DMS79 treated with DMSO at 0.1 percent for 48 hours (cell line): ENCODE measurements at regions not wholly inside any gene's neighbourhood (a gene's known extent, or its start where the extent isn't known, plus 50 kb on each side); places are given as distances from the start of the nearest gene placed in this dataset.
A peak's percentile ranks its signal among the peaks of the same experiment; 100 is the strongest.

ENCODE experiments used
- DNase-seq: peaks from one replicate; lab custom pipeline; 2025; lab: John Stamatoyannopoulos, UW

GRCh38 chr18:26700728-26701127 lies 152.4 kb upstream of the KCTD1 start:
- DNase-seq = no peak

DNA sequence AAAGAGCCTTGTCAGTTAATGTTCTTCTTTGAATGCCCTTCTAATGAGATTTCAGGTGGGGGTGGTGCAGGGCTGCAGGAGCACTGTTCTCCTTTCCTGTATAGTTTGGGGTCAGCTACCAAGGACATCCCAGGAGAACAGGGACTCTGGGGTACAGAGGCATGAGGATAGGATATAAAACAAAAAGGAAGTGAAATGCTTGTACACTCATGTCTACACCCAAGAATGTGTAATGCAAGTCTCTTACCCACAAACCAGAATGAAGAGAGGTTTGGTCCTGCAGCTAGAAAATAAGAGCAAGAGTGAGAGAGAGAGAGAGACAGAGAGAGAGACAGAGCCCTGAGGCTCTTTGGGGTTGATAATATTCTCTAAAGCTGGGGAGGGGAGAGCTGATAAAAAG lies 151.8 kb upstream of the KCTD1 start:
- DNase-seq = no peak

- DNase-seq = no peak
Measured at GRCh38 chr18:26697186-26697884, 149.0 kb upstream of the KCTD1 start.

DNA sequence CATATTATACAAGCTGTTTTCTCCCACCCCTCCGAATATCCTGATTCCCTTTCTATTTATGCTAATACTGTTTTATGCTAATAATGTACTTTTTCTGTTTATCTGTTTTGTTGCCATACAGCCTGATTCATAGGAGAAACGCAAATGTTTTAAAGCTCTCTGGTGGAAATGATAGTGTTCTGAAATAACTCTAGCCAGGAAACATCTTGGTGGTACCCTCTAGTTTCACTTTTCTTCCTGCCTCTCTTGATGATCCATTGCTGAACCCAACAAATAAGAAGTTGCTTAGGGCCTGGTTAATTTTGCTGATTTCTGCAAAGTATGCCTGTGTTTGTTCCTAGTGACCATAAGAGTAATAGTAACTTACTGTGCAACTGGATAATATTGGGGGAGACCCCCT lies 148.4 kb upstream of the KCTD1 start:
- no peak for DNase-seq

DNA sequence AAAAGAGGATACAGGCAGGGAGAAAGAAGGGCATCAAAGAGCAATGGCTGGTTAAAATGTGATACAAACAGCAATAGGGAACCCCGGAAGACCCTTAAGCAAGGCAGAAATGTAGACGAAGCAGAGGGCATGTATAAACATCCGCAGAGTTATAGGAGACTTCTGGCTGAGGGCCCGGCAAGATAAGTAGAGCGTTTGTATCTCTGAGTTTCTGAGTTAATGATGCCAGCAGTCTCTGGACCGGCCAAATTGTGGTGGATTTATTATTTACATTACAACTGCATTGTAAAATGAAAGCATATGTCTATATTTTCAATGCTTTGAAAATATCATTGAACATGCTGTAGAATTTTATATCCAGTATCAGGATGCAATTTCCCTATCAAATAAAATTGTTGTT lies 148.0 kb upstream of the KCTD1 start:
- DNase-seq = no peak

DNA sequence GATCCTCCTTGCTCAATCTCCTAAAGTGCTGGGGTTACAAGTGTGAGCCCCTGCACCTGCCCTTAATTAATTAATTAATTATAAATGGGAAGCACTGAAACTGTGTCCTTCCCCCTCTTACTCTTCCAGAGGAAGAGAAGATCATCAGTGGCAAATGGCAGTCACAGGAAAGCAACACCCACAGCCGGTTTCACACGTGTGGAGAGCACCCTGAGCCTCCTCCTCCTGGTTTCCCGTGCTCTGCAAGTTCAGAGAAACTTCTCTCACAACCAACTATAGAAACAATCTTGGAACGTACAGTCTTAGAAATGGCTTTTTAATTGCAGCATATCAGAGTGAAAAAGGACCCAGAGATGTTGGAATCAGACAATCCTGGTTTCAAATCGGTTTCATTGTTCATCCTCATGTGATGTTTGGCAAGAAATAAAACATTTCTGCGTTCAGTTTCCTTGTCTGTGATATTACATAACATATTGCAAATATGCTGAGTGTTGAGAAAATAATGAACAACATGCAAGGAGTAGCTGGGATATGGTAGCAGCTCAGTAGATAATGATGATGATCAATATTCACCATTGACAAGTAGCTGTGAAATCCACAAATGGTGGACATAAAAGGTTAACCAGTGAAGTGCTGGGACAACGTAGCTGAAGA lies 141.0 kb upstream of the KCTD1 start:
- no peak for DNase-seq

DNA sequence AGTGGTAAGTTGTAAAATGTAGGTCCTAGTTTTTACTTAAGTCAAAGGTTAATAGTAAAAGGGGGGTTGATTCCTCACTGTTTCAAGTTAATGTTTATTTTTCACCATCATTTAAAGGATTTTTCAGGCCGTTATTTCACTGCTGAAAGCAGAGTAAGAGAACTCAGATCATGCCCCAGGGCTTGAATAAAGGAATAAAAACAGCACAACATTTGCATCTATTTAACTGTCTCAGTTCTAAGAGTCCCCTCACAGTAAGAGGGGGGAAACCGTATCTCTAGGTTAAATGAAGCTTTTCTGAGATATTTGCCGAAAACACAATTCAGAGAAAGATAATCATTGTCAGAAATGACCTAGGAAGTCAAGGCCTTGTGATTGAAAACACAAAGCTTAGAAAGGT lies 138.2 kb upstream of the KCTD1 start:
- no peak for DNase-seq

DNA sequence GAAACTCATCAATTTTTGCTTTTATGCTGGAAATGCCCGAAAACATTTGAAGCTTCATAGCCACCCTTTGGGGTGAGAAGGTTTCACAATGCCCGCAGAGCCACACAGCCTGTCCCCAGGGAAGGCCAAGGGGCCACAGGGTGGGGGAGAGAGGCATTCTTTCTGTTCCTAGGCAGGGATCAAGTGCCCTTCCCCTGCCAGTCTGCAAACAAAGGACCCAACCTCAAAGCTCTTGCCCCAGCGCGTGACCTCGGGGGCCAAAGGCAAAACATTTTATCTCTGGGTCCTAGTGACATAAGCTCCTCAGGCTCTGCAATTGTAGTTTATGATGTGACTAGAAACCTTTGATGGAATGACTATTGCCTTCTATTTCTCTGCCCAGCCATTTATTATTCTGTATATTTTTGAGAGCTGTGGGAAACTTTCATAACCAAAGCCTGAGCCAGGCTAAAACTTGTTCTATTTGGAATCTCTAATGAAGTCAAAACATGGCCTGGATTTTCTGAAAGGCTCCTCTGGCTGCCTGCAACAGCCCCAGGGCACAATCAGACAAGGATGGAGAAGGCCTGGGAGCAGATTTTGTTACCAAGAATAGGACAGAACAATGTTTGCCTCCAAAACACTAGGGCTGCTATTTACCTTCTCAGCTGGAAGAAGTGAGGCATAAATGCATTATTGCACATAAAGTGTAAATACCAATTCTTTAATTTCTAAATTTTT lies 137.2 kb upstream of the KCTD1 start:
- no peak for DNase-seq

GRCh38 chr18:26677957-26678356 lies 129.6 kb upstream of the KCTD1 start:
- no peak for DNase-seq

GRCh38 chr18:26667046-26667445 lies 118.7 kb upstream of the KCTD1 start:
- DNase-seq = no peak

- DNase-seq = no peak
Measured at GRCh38 chr18:26662996-26663395, 114.6 kb upstream of the KCTD1 start.

GRCh38 chr18:26657631-26658581 lies 109.6 kb upstream of the KCTD1 start:
- no peak for DNase-seq

DNA sequence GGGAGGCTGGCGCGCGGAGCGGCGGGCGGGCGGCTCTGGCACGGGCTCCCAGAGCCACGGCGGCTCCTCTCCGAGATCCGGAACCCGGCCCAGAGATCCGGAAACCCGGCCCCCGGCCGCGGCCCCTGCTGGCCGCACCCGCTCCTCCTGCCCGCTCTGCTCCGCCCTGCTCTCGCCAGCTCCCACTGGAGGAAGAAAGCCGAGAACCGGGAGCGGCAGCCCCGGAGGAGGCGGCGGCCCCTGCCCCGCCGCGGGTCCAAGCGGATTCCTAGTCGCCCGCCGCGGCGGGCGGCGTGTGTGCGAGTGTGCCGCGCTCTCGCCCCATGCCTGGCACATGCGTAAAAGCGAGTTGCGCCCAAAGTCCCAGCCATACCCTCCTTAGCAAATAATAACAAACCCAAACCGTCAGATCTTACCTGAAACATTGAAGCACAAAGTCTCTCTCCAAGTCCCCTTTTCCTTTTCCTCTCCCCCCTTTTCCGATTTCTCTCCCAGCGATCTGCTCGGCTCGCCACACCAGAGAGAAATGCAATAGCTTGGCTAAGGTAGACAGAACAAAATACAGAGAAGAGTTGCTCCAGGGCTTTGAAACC lies 108.7 kb upstream of the KCTD1 start:
- peak; percentile 51 for DNase-seq

GRCh38 chr18:26656431-26656943 lies 108.1 kb upstream of the KCTD1 start:
- no peak for DNase-seq

- peak; percentile 10 for DNase-seq
Measured at GRCh38 chr18:26655525-26656430, 107.4 kb upstream of the KCTD1 start.

DNA sequence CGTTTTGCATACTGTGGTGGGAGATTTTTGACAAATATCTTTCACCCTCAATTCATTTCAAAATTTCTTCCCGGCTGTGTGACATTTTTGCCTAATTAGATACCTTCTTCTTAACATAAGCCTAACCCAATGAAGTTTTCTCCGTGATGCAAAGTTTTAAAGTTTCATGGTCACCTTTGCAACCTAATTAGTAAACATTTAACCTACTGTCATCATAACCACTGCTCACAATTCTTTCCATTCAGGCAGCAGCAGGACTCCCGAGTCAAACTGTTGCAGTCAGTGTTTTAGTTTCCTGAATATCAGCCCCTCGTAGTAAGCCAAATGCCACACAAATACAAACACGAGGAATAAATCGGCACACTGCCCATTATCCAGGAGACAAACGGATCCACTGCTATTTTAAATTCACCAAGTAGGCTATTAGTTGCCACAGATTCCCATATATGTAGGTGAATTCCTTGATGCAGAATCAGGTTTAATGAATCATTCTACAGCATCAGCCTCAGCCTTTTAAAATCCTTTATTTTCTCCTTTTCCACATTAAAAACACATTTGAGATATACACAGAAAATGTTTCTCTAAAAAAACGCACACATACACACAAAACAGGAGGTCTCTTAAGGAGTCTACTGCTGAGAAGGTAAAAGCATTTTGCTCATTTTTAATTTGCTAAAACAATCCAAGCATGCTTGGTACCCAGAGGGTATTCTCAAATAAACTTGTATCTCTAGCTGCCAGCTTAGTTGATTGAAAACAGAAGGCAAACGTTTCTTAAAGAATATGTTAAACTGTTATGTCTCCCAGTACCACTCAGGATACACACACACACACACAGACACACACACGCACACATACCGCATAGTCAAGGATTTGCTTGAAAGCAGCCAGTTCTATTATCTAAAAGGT lies 106.5 kb upstream of the KCTD1 start:
- DNase-seq = no peak

DNA sequence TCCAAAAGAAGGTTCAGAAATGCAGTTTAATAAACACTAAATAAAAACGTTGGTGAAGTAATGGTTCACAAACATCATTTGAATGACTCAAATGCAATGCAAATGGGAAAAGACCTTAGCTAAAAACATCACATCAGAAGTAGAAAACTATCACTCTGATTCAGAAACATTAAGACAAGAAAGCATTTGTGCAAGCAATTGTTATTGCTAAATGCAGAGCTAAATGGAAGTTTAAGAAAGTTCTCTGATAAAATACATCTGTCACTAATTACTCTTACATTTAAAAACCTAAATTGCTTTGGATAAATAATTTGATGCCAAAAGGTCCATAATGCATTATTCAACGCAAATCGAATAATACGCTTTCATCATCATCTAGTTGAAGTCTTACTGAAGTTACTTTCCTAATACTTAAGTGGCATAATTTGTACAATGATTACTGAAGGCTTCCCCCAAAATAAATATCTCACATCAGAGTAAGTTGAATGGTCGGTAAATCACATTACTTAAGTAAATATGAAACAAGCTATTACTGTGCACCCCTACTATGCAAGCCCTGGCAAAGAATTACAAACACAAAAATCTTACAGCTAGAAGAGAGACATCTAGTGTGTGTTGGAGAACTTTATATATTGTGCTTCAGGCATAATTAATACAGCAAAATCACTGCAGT lies 105.7 kb upstream of the KCTD1 start:
- no peak for DNase-seq

DNA sequence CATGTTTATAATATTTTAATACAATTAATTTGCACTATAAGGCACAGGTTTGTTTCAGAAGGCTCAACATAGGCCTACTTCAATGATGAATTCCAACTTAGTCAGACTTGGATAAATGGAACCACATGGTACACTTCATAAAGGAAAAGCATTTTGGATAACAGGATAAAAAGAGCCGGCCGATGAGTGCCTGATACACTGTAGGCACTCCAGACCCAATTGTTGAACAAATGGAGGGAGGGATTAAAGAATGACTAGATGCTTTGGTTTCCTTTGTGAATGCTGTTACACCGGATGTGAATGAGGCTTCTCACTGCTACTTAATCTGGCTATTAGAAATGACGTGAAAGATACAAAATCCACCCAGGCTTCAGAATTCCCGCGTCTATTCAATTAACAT lies 104.1 kb upstream of the KCTD1 start:
- no peak for DNase-seq
